ENCODE measurements at regions not wholly inside any gene's neighbourhood (a gene's known extent, or its start where the extent isn't known, plus 50 kb on each side); places are given as distances from the start of the nearest gene placed in this dataset.

DNA sequence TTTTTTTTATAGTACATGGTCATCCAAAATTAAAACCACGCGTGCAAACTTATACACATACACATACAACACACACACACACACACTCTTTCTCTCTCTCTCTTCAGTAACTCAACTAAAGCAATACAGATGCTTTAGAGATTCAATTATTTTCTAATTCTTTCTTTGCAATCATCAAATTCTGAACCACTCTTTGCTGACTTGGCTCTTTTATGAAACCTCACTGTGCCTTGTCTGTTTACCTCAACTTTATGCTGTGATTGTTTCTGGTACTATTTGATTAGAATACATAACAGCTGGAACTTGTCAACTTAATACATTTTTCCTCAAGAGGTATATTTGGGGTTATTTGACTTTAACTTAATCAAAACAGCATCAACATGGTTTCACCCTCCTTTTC, 1309.7 kb downstream of the ROBO2 start:
- H3K4me1 ChIP-seq = no peaks in the 10 kb centered on the region
- H3K9me3 ChIP-seq = no peaks in the 10 kb centered on the region
- 68 to 85% methylated on average over 2 of the region's 2 CpGs for WGBS, 2 donors (ENCODE audit: low coverage in 1 of 2)
- no peak overlapping the region for H3K27ac ChIP-seq
- no peak overlapping the region for H3K4me3 ChIP-seq
- in situ Hi-C loops (cut with MboI; ENCODE audit: low pct_ligation_motif_present in 1 of 4, low pct_unique_long_range_greater_than_20kb in 1 of 4, low sequenced_read_pairs in 3 of 4) (no loop called here), intact Hi-C loops (cut with DNase I; ENCODE audit: low total_unique reads) (no loop called here)
- H3K36me3 ChIP-seq = no peaks in the 10 kb centered on the region
- TF ChIP-seq POLR2A (IDR thresholded peaks at IDR 0.05) (no peak), EP300 (IDR thresholded peaks at IDR 0.05; ENCODE audit: low read depth) (no peak), POLR2AphosphoS5 (IDR thresholded peaks at IDR 0.05) (no peak)
- TF ChIP-seq, protein P1, sequence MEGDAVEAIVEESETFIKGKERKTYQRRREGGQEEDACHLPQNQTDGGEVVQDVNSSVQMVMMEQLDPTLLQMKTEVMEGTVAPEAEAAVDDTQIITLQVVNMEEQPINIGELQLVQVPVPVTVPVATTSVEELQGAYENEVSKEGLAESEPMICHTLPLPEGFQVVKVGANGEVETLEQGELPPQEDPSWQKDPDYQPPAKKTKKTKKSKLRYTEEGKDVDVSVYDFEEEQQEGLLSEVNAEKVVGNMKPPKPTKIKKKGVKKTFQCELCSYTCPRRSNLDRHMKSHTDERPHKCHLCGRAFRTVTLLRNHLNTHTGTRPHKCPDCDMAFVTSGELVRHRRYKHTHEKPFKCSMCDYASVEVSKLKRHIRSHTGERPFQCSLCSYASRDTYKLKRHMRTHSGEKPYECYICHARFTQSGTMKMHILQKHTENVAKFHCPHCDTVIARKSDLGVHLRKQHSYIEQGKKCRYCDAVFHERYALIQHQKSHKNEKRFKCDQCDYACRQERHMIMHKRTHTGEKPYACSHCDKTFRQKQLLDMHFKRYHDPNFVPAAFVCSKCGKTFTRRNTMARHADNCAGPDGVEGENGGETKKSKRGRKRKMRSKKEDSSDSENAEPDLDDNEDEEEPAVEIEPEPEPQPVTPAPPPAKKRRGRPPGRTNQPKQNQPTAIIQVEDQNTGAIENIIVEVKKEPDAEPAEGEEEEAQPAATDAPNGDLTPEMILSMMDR (IDR thresholded peaks at IDR 0.05) = no peak
- no peak for DNase-seq
- H3K27me3 ChIP-seq = no peaks in the 10 kb centered on the region

GRCh38 chr3:78351334-78351733, 1311.4 kb downstream of the ROBO2 start:
- 76 to 78% methylated on average over 3 of the region's 3 CpGs for WGBS, 2 donors (ENCODE audit: low coverage in 1 of 2)

GRCh38 chr3:78353231-78353630, 1313.3 kb downstream of the ROBO2 start:
- no peak overlapping the region for H3K4me3 ChIP-seq
- in situ Hi-C loops (cut with MboI; ENCODE audit: low pct_ligation_motif_present in 1 of 4, low pct_unique_long_range_greater_than_20kb in 1 of 4, low sequenced_read_pairs in 3 of 4) = no loop called here
- H3K4me1 ChIP-seq = no peaks in the 10 kb centered on the region
- no peaks in the 10 kb centered on the region for H3K36me3 ChIP-seq
- no peak for DNase-seq
- no peaks in the 10 kb centered on the region for H3K9me3 ChIP-seq
- H3K27ac ChIP-seq = no peak overlapping the region
- intact Hi-C loops (cut with DNase I; ENCODE audit: low total_unique reads) = no loop called here
- H3K27me3 ChIP-seq = no peaks in the 10 kb centered on the region
- WGBS, 2 donors (ENCODE audit: low coverage in 1 of 2) = 91 to 94% methylated on average over 2 to 3 of the region's 3 CpGs
- no peak for TF ChIP-seq EP300 (IDR thresholded peaks at IDR 0.05; ENCODE audit: low read depth)
- no peak for TF ChIP-seq POLR2AphosphoS5 (IDR thresholded peaks at IDR 0.05)
- TF ChIP-seq POLR2A (IDR thresholded peaks at IDR 0.05) = no peak
- TF ChIP-seq, protein P1 (IDR thresholded peaks at IDR 0.05) = no peak

More at GRCh38 chr3:78351334-78351733, 1311.4 kb downstream of the ROBO2 start:
- TF ChIP-seq POLR2AphosphoS5 (IDR thresholded peaks at IDR 0.05) = no peak
- TF ChIP-seq, protein P1 (IDR thresholded peaks at IDR 0.05) = no peak
- no peak for TF ChIP-seq EP300 (IDR thresholded peaks at IDR 0.05; ENCODE audit: low read depth)
- TF ChIP-seq POLR2A (IDR thresholded peaks at IDR 0.05) = no peak
- intact Hi-C loops (cut with DNase I; ENCODE audit: low total_unique reads) (no loop called here), in situ Hi-C loops (cut with MboI; ENCODE audit: low pct_ligation_motif_present in 1 of 4, low pct_unique_long_range_greater_than_20kb in 1 of 4, low sequenced_read_pairs in 3 of 4) (no loop called here)
- no peak overlapping the region for H3K27ac ChIP-seq
- no peaks in the 10 kb centered on the region for H3K4me1 ChIP-seq
- no peaks in the 10 kb centered on the region for H3K36me3 ChIP-seq
- no peak for DNase-seq
- H3K27me3 ChIP-seq = no peaks in the 10 kb centered on the region
- no peak overlapping the region for H3K4me3 ChIP-seq
- H3K9me3 ChIP-seq = no peaks in the 10 kb centered on the region

GRCh38 chr3:78360849-78361248, 1321.0 kb downstream of the ROBO2 start:
- H3K27me3 ChIP-seq = no peaks in the 10 kb centered on the region
- intact Hi-C loops (cut with DNase I; ENCODE audit: low total_unique reads) (no loop called here), in situ Hi-C loops (cut with MboI; ENCODE audit: low pct_ligation_motif_present in 1 of 4, low pct_unique_long_range_greater_than_20kb in 1 of 4, low sequenced_read_pairs in 3 of 4) (no loop called here)
- DNase-seq = no peak
- no peak for TF ChIP-seq EP300 (IDR thresholded peaks at IDR 0.05; ENCODE audit: low read depth)
- H3K36me3 ChIP-seq = no peaks in the 10 kb centered on the region
- no peaks in the 10 kb centered on the region for H3K9me3 ChIP-seq
- no peaks in the 10 kb centered on the region for H3K4me1 ChIP-seq
- WGBS, 2 donors (ENCODE audit: low coverage in 1 of 2) = 71 to 78% methylated on average over 4 of the region's 4 CpGs
- H3K27ac ChIP-seq = no peak overlapping the region
- H3K4me3 ChIP-seq = no peak overlapping the region

DNA sequence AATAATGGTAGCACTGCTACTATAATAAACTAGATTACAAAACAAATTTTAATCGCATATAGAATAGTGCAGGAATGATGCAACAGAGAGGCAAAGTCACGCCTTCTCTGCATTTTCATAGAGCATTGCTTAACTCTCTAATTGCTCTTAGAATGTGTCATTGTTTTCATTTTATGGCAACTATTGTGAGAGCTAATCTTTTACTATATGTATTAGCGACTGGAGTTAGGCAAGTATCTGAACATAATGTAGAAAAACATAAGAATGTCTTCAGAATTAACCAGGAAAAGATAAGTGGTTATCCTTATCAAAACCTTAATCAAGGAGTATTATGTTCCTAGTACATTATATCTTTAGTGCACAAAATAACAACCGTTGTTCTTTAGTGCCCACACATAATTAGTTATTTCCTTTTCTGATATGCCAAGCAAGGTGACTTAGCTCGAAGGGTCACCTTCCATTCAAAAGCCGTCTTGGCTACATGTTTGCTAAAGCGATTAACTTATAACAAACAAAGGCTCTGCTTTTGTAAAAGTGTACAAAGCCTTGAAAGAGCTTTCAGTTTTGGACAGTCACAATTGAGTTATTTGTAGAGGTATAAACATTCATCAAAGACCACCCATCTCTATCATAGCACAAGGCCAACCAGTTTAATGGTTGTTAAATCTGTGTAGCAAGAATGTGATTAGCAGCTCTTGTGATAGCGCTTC, 1328.9 kb downstream of the ROBO2 start:
- intact Hi-C loops (cut with DNase I; ENCODE audit: low total_unique reads) (no loop called here), in situ Hi-C loops (cut with MboI; ENCODE audit: low pct_ligation_motif_present in 1 of 4, low pct_unique_long_range_greater_than_20kb in 1 of 4, low sequenced_read_pairs in 3 of 4) (no loop called here)
- Histone ChIP-seq H3K4me1 (no peaks in the 10 kb centered on the region), H3K36me3 (no peaks in the 10 kb centered on the region), H3K9me3 (no peaks in the 10 kb centered on the region), H3K4me3 (no peak overlapping the region), H3K27me3 (no peaks in the 10 kb centered on the region), H3K27ac (no peak overlapping the region)
- WGBS, 2 donors (ENCODE audit: low coverage in 1 of 2) = 53% methylated on average over 6 to 8 of the region's 8 CpGs
- TF ChIP-seq POLR2A (IDR thresholded peaks at IDR 0.05) (no peak), EP300 (IDR thresholded peaks at IDR 0.05; ENCODE audit: low read depth) (no peak), POLR2AphosphoS5 (IDR thresholded peaks at IDR 0.05) (no peak)
- TF ChIP-seq, protein P1 (IDR thresholded peaks at IDR 0.05) = no peak
- no peak for DNase-seq

All from transverse colon (tissue), 4 donors.